ENCODE measurements at regions not wholly inside any gene's neighbourhood (a gene's known extent, or its start where the extent isn't known, plus 50 kb on each side); places are given as distances from the start of the nearest gene placed in this dataset.
"Not testable (repeated sequence)": the region's sequence is repeated elsewhere in the genome, so short reads cannot be mapped to it uniquely, and the experiment has no call there.

GRCh38 chr6:104676679-104677078 is 183.0 kb downstream of the HACE1 start:
- DNase-seq, result not testable (repeated sequence)

- not testable (repeated sequence) for DNase-seq
Observed at GRCh38 chr6:104675161-104675560, 184.6 kb downstream of the HACE1 start.

DNA sequence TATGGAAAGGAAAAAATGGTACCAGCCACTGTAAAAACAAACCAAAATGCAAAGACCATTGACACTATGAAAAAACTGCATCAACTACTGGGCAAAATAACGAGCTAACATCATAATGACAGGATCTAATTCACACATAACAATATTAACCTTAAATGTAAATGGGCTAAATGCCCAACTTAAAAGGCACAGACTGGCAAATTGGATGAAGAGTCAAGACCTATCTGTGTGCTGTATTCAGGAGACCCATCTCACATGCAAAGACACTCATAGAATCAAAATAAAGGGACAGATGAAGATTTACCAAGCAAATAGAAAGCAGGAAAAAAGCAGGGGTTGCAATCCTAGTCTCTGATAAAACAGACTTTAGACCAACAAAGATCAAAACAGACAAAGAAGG is 186.6 kb downstream of the HACE1 start:
- DNase-seq, result not testable (repeated sequence)

DNA sequence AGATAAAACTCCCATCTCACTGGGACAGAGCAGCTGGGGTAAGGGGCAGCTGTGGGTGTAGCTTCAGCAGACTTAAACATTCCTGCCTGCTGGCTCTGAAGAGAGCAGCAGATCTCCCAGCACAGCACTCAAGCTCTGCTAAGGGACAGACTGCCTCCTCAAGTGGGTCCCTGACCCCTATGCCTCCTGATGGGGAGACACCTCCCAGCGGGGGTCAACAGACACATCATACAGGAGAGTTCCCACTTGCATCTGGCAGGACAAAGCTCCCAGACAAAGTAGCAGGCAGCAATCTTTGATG is 188.2 kb downstream of the HACE1 start:
- DNase-seq, result not testable (repeated sequence)

DNA sequence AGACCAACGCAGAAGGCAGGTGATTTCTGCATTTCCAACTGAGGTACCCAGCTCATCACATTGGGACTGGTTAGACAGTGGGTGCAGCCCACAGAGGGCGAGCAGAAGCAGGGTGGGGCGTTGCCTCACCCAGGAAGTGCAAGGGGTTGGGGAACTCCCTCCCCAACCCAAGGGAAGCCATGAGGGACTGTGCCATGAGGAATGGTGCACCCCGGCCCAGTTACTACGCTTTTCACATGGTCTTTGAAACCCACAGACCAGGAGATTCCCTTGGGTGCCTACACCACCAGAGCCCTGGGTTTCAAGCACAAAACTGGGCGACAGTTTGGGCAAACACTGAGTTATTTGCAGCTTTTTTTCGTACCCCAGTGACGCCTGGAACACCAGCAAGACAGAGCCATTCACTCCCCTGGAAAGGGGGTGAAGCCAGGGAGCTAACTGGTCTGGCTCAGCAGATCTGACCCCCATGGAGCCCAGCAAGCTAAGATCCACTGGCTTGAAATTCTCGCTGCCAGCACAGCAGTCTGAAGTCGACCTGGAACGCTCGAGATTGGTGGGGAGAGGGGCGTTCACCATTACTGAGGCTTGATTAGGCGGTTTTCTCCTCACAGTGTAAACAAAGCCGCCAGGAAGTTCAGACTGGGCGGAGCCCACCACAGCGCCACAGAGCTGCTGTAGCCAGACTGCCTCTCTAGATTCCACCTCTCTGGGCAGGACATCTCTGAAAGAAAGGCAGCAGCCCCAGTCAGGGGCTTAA is 188.7 kb downstream of the HACE1 start:
- DNase-seq, result not testable (repeated sequence)

DNA sequence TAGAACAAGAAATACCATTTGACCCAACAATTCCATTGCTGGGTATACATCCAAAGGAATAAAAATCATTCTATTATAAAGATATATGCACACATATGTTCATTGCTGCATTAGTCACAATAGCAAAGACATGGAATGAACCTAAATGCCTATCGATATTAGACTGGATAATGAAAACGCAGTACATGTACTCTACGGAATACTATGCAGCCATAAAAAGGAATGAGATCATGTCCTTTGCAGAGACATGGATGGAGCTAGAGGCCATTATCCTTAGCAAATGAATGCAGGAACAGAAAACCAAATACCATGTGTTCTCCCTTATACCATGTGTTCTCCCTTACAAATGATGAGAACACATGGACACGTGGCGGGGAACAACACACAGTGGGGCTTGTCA is 190.2 kb downstream of the HACE1 start:
- no peak for DNase-seq

- no peak for DNase-seq
Observed at GRCh38 chr6:104656235-104656634, 203.5 kb downstream of the HACE1 start.

DNA sequence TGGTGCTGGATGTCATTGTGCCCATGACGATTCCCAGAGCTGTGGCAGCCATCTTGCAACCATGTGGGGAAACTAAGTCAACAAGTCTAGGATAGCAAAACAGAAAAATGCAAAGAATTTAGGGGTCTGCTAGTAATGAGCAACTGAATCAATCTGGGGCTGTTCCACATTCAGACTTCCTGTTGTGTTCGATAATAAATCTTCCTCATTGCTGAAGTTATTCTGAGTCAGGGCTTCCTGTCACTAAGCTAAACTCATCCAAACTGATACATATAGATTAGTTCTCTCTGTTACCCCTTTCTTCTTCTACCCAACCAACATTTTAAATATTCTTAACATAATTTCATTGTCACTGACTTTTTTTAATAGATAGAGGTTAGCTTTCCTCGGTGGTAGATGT is 205.9 kb downstream of the HACE1 start:
- DNase-seq, result no peak

- no peak for DNase-seq
Observed at GRCh38 chr6:104648347-104648746, 211.4 kb downstream of the HACE1 start.

DNA sequence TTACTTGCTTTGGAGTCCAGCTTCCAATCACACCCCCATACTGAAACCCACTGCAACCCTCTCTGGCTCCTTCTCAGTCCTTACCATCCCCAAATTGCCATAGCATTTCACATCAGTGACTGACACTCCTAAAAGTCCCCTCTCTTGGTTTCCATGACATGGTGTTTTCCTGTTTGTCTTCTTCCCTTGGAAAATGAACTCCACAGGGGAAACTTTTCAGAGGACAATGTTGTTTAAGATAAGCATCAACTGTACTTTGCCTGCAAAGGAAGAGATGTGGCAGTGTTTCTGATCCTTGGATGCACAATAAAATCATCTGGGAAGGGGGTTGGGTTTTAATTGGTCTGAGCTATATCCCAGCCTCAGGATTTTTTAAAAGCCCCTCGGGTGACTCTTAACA is 214.9 kb downstream of the HACE1 start:
- no peak for DNase-seq

DNA sequence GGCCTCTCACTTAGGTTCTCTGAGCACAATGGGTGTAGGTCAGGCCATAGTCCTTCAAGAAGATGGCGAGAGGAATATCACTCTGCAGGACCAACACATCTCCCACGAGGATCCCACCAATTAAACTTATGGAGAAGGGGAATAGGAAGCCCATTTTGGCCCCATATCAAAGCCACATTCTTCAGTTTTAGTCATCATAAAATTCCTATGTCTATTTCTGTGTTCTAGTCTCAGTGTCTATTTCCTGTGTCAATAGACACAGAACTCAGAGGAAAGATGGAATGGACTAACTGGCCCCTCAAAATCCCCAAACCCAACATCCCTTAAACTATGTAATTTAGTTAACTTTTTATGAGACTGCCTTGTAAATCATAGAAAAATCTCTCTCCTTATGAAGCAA is 216.8 kb downstream of the HACE1 start:
- no peak for DNase-seq

DNA sequence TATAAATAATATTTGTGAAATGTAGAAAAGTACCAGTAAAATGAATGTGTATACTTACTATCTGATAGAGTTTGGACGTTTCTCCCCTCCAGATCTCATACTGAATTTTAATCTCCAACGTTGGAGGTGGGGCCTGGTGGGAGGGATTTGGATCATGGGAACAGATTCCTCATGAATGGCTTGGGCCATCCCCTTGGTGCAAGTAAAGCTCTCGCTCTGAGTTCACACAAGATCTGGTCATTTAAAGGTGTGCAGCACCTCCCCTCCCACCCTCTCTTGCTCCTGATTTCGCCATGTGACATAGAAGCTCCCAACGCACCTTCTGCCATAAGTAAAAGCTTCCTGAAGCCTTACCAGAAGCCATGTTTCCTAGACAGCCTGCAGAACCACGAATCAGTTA is 219.0 kb downstream of the HACE1 start:
- no peak for DNase-seq

GRCh38 chr6:104640150-104640700 is 219.5 kb downstream of the HACE1 start:
- DNase-seq, result no peak

DNA sequence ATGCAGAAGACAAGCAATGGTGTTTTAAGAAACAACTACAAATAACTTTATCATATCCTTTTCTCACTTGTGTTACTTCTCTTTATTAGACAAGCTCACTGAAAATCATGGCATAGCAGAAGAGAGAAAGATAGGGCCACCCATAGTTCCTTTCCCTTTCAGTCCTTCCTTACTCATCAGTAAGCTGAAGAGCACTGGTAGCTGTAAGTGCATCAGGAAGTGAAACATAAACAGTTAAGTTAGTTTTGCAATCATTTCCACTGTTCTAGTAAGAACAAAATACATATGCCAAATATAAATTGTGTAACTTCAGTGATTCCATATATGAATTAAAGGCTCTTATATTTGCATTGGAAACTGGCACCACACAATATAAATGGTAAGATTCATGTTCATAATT is 220.1 kb downstream of the HACE1 start:
- no peak for DNase-seq

DNA sequence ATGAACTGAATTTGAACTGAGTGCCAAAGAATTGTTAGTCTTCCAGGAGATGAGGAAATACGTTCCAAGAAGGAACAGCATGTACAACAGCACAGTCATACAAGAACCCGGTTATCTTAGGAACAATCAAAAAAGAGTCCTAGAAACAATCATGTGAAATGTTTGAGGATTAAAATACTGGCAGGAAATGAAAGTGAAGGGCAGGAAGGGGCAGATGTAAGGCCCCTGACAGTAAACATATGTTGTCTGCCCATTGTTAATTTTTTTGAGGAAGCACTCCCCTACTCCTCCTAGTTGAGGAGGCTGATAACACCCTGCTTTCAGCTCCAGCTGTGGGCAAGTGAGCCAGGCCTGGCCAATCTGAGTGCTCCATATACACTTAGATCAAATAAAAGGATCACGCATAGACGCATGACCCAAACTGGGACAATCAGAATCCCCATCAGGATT is 220.9 kb downstream of the HACE1 start:
- no peak for DNase-seq

DNA sequence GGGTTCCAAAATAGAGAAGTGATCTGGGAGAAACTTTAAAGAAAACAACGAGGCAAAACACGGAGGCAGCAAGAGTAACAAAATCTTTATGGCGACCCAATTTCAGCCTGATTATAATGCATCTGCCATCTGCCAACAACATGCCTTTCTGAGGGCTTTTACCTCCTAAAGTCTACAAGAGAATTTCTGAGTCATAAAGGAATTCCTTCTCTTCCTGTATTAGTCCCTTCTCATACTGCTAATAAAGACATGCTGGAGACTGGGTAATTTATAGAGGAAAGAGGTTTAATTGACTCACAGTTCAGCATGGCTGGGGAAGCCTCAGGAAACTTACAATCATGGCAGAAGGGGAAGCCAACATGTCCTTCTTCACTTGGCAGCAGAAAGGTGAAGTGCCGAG is 226.6 kb downstream of the HACE1 start:
- no peak for DNase-seq

DNA sequence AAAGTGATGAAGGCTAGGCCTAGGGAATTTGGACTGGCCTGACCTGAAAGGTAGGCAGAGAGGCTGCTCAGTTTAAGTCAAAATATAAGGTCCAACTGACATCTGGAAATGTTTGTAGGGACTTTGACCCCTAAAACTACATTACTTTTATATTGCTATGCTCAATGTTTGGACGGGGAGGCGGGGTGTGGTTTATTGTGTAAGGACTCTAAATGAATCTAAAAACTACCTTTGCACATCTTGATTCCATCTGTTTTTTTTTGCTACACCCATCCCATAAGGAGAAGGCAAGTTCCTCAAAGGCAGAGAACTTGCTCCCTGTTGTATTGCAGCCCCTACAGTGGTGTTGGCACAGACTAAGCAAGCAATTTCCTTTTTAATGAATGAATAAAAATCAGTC is 227.1 kb downstream of the HACE1 start:
- no peak for DNase-seq

DNA sequence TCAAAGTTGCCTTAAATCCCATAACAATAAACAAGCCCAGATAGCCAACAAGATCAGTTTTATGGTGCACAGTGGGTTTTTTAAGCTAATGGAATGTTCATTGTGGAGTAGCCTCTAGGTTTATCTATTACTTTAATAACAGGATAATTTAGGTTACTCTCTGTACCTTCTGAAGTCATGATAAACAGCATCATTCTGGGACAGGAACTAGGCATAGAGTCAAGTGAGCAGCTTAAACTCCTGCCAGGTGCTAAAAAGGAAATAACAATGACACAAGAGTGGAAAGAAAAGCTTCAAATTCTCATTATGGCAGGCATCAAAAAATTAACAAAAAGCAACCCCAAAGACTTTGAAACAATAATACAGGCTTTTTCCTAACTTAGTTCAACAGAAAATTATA is 228.8 kb downstream of the HACE1 start:
- no peak for DNase-seq

DNA sequence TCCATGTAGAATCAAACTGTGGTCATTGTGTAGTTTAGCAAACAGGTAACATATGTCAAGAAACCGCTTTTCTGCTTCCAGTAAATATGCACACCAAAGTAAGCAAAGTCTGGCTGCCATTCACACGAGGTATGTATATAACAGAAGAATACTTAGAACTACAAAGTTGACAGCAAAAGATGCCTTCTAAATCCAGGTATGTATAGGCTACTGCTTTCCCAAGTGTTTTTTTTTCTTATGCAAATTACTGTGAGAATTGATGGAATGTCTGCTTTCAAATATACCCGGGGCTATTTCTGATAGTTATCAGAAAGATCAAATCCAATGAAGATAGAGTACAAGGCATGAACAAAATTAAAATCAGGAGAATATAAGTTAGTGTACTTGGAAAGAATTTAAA is 229.2 kb downstream of the HACE1 start:
- DNase-seq, result no peak

DNA sequence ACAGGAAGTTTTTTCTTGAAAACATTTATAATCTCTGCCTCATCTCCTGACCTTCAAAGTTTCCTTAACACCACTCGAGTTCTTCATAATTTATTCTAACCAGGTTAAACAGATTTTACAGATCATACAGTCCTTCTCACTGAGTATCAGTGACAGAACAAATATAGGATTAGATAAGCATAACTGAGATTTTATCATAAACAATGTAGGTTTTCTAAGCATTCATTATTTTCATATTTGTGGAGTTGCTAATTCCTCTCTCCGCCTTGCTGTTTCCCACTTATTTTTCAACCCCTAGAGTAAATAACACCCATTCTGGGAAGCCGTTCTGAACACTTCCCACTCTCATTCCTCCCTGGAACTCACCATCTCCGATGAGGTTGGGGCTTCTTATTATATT is 229.9 kb downstream of the HACE1 start:
- no peak for DNase-seq

- no peak for DNase-seq
Observed at GRCh38 chr6:104625536-104625935, 234.2 kb downstream of the HACE1 start.

- peak; percentile 56 for DNase-seq
Observed at GRCh38 chr6:104623052-104623690, 236.5 kb downstream of the HACE1 start.

DNA sequence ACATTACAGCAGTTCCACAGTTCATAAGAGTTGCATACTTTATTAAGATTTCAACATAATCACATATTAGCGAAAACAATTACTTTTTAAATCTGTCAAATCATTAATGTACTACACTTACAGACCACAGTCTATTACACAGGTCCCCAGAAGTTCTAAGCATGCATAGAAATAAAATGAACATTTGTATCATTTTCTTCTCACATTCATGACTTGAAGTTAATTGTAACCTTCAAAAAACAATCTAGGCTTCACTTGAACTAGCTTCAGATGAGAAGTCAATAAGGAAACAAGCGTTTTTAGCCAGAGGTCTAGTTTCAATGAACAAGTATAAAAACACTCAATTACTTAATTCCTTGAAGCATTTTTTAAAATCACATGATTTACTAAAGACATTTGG is 238.3 kb downstream of the HACE1 start:
- DNase-seq, result no peak

DNA sequence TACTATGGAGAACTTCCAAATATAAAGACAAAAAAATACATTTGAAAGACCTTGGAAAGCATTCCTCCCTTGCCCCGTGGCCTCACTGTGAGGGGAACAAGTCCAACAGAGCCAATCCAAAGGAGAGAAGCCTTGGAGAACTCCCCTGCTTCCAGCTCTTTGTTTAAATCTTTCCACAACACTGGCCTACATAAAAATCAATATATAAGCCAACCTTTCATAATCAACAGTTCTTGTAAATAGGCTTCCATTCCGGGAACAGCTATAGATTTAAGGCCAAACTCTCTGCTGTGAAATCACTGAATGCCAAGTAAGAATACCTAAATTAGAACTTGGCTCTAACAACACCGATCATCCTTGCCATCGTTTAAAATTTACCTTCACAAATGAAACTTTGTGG is 242.1 kb downstream of the HACE1 start:
- DNase-seq, result no peak

DNA sequence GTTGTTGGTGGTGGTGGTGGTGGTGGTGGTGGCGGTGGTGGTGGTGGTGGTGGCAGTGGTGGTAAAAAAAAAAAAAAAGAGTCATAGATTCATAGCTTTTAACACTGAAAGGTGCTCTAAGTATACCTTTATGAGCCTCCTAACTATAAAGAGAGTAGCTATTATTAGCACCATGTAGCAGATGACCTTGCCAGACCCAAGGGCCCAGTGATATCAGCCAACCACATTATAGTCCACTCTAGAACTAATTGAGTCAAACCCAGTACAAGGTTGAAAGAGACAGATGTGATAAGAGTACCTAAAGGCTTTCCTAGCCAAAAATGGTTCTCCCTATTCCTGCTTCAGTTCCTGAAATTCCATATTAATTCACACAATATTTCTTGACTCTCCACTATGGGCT is 245.3 kb downstream of the HACE1 start:
- no peak for DNase-seq

Data from NCI-H2227 treated with DMSO at 0.1 percent for 48 hours (cell line).